Right atrium auricular region (tissue), 2 donors: ENCODE measurements at regions not wholly inside any gene's neighbourhood (a gene's known extent, or its start where the extent isn't known, plus 50 kb on each side); places are given as distances from the start of the nearest gene placed in this dataset.

ENCODE experiments used
- DNase-seq: peaks from one replicate; pipeline ENCODE4 v3.0.0-alpha.2; 2019; ENCODE audit warnings: low spot score
- H3K27ac ChIP-seq, 2 donors: fragments of 200-600 bp; sonication (generic); 1 replicate in 1 of 2; 2 replicates in 1 of 2; pipeline ENCODE4 v1.5.1; 2016 to 2019
- H3K27me3 ChIP-seq, 2 donors: fragments of 200-600 bp; sonication (generic); one replicate each; pipeline versions ENCODE4 v1.5.1 to v1.6.0; 2017 to 2019
- H3K36me3 ChIP-seq: fragments of 200-600 bp; sonication (generic); one replicate; pipeline ENCODE4 v1.5.1; 2016
- H3K4me1 ChIP-seq, 2 donors: fragments of 200-600 bp; sonication (generic); one replicate each; pipeline versions ENCODE4 v1.5.1 to v1.6.0; 2017 to 2019
- H3K4me3 ChIP-seq, 2 donors: fragments of 200-600 bp; sonication (generic); 1 replicate in 1 of 2; 2 replicates in 1 of 2; pipeline ENCODE4 v1.5.1; 2017 to 2019; ENCODE audit warnings: mild to moderate bottlenecking in 1 of 2, moderate library complexity in 1 of 2
- H3K9me3 ChIP-seq, 2 donors: fragments of 200-600 bp; sonication (generic); one replicate each; pipeline ENCODE4 v1.5.1; 2019
- CTCF ChIP-seq, 2 donors: fragments of 200-600 bp; sonication (generic); IDR thresholded peaks; one replicate each; pipeline ENCODE4 v1.5.1; 2019; ENCODE audit warnings: antibody characterized with exemption in 2 of 2

GRCh38 chr1:119298687-119299303, 69.8 kb upstream of the HAO2 start:
- Histone ChIP-seq H3K4me1 (no peaks in the 10 kb centered on the region), H3K27me3 (no peaks in the 10 kb centered on the region), H3K36me3 (no peaks in the 10 kb centered on the region), H3K4me3 (no peak overlapping the region), H3K9me3 (no peaks in the 10 kb centered on the region), H3K27ac (no peak overlapping the region)
- no peak for TF ChIP-seq CTCF (IDR thresholded peaks at IDR 0.05)
- no peak for DNase-seq

GRCh38 chr1:119302011-119302410, 66.6 kb upstream of the HAO2 start:
- no peak overlapping the region for H3K4me3 ChIP-seq
- no peak for TF ChIP-seq CTCF (IDR thresholded peaks at IDR 0.05)
- no peaks in the 10 kb centered on the region for H3K27me3 ChIP-seq
- H3K4me1 ChIP-seq, result no peaks in the 10 kb centered on the region
- DNase-seq, result no peak
- H3K9me3 ChIP-seq, result no peaks in the 10 kb centered on the region
- H3K36me3 ChIP-seq, result no peaks in the 10 kb centered on the region
- H3K27ac ChIP-seq, result no peak overlapping the region

- TF ChIP-seq CTCF (IDR thresholded peaks at IDR 0.05), result no peak
- H3K27me3 ChIP-seq, result no peaks in the 10 kb centered on the region
- H3K4me3 ChIP-seq, result no peak overlapping the region
- no peaks in the 10 kb centered on the region for H3K9me3 ChIP-seq
- no peak overlapping the region for H3K27ac ChIP-seq
- DNase-seq, result no peak
- no peaks in the 10 kb centered on the region for H3K36me3 ChIP-seq
- H3K4me1 ChIP-seq, result no peaks in the 10 kb centered on the region
Measured at GRCh38 chr1:119308130-119308700, 60.4 kb upstream of the HAO2 start.

GRCh38 chr1:119308806-119309205, 59.8 kb upstream of the HAO2 start:
- Histone ChIP-seq H3K36me3 (no peaks in the 10 kb centered on the region), H3K27me3 (no peaks in the 10 kb centered on the region), H3K27ac (no peak overlapping the region), H3K4me1 (no peaks in the 10 kb centered on the region), H3K9me3 (no peaks in the 10 kb centered on the region), H3K4me3 (no peak overlapping the region)
- DNase-seq, result no peak
- no peak for TF ChIP-seq CTCF (IDR thresholded peaks at IDR 0.05)

- DNase-seq, result no peak
- H3K9me3 ChIP-seq, result no peaks in the 10 kb centered on the region
- H3K4me1 ChIP-seq, result no peaks in the 10 kb centered on the region
- no peak overlapping the region for H3K27ac ChIP-seq
- no peak overlapping the region for H3K4me3 ChIP-seq
- no peak for TF ChIP-seq CTCF (IDR thresholded peaks at IDR 0.05)
- H3K27me3 ChIP-seq, result no peaks in the 10 kb centered on the region
- no peaks in the 10 kb centered on the region for H3K36me3 ChIP-seq
Measured at GRCh38 chr1:119310301-119310700, 58.3 kb upstream of the HAO2 start.

- Histone ChIP-seq H3K27ac (no peak overlapping the region), H3K27me3 (no peaks in the 10 kb centered on the region), H3K36me3 (no peaks in the 10 kb centered on the region), H3K4me1 (no peaks in the 10 kb centered on the region), H3K4me3 (no peak overlapping the region), H3K9me3 (no peaks in the 10 kb centered on the region)
- DNase-seq, result no peak
- no peak for TF ChIP-seq CTCF (IDR thresholded peaks at IDR 0.05)
Measured at GRCh38 chr1:119312500-119312899, 56.1 kb upstream of the HAO2 start.
